Effector memory CD4-positive, alpha-beta T cell (primary cell): ENCODE measurements at regions not wholly inside any gene's neighbourhood (a gene's known extent, or its start where the extent isn't known, plus 50 kb on each side); places are given as distances from the start of the nearest gene placed in this dataset.

Experiments used
- DNase-seq, 3 donors: peaks; one replicate each; pipeline ENCODE4 v3.0.0-alpha.2; 2020
- H3K27ac ChIP-seq: 2 replicates; pipeline ENCODE4 v1.7.0; 2013; ENCODE audit warnings: mild to moderate bottlenecking, low read length, moderate library complexity; ENCODE audit not compliant: insufficient read depth, poor library complexity, severe bottlenecking
- H3K27me3 ChIP-seq: replicated peaks from 2 replicates; pipeline ENCODE4 v1.7.0; 2013; ENCODE audit warnings: mild to moderate bottlenecking, low read length; ENCODE audit not compliant: insufficient read depth, control insufficient read depth, poor library complexity, severe bottlenecking
- H3K36me3 ChIP-seq: 2 replicates; pipeline ENCODE4 v1.7.0; 2013; ENCODE audit warnings: mild to moderate bottlenecking, low read length, moderate library complexity; ENCODE audit not compliant: control insufficient read depth, insufficient read depth
- H3K4me1 ChIP-seq: 2 replicates; pipeline ENCODE4 v1.7.0; 2013; ENCODE audit warnings: low read length, mild to moderate bottlenecking; ENCODE audit not compliant: control insufficient read depth, insufficient read depth, poor library complexity, severe bottlenecking
- H3K4me3 ChIP-seq: 2 replicates; pipeline ENCODE4 v1.7.0; 2013; ENCODE audit warnings: low read length, low read depth, mild to moderate bottlenecking; ENCODE audit not compliant: insufficient read depth, poor library complexity, severe bottlenecking
- H3K9me3 ChIP-seq: 2 replicates; pipeline ENCODE4 v1.7.0; 2013; ENCODE audit warnings: mild to moderate bottlenecking, low read length, moderate library complexity; ENCODE audit not compliant: control insufficient read depth

DNA sequence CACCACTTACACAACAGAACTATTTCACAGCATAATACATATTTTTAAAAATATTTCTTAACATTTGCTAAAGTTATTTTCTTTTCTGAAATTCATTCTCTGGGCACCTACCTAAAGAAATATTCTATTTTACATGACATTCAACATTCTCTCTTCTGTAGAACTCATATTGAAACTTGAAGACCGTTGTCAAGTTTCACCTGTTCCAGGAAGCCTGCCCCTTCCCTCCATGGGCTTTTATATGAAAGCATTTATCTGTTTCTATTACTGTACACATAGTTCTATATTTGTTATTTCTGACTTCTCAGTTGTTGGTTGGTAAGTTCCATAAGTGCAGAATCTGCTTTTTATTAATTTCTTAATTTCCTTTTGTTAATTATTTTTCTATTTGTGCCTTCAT is 204.3 kb upstream of the ALCAM start:
- H3K27ac ChIP-seq: no peak overlapping the region
- H3K36me3 ChIP-seq: no peaks in the 10 kb centered on the region
- H3K4me1 ChIP-seq: no peaks in the 10 kb centered on the region
- no peaks in the 10 kb centered on the region for H3K9me3 ChIP-seq
- no peak for DNase-seq
- no peaks in the 10 kb centered on the region for H3K27me3 ChIP-seq
- H3K4me3 ChIP-seq: no peak overlapping the region

DNA sequence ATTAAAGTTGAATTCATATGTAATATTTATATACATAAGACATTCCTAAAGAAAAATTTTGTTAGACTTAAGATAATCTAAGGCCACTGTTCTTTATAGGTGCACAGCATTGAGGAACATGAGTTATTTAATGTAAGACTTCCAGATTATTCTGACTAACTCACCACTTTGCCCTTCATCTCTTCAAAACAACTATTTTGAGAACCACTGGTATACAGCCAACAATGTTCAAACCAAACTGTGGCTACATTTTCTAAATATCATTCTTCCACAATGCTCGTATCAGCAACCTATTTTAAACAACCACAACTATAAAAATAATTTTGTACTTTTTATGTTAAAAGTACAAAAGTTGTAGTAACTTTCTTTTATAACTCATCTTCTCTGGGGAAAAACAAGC is 199.8 kb upstream of the ALCAM start:
- H3K27ac ChIP-seq: no peak overlapping the region
- no peak for DNase-seq
- H3K27me3 ChIP-seq: no peaks in the 10 kb centered on the region
- H3K9me3 ChIP-seq: no peaks in the 10 kb centered on the region
- H3K36me3 ChIP-seq: no peaks in the 10 kb centered on the region
- no peaks in the 10 kb centered on the region for H3K4me1 ChIP-seq
- H3K4me3 ChIP-seq: no peak overlapping the region

DNA sequence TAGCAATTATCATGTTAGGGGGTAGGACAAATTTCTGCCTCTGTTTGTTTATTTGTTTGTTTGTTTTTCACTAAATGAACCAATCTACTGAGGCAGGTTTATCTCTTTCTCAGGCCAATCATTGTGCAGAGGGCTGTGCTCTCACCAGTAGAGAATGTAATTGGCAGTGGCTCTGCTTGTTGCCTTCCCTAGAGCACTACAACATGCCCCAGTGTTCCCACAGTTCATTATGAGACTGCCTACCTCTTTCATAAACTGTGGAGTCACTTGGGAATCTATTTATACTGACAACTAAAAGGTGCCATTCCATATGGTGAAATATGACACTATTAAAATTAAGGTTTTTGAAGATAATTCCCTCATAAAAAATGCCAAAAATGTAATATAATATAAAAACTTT is 196.3 kb upstream of the ALCAM start:
- no peaks in the 10 kb centered on the region for H3K27me3 ChIP-seq
- H3K27ac ChIP-seq: no peak overlapping the region
- H3K36me3 ChIP-seq: no peaks in the 10 kb centered on the region
- no peak for DNase-seq
- no peaks in the 10 kb centered on the region for H3K9me3 ChIP-seq
- H3K4me3 ChIP-seq: no peak overlapping the region
- no peaks in the 10 kb centered on the region for H3K4me1 ChIP-seq

DNA sequence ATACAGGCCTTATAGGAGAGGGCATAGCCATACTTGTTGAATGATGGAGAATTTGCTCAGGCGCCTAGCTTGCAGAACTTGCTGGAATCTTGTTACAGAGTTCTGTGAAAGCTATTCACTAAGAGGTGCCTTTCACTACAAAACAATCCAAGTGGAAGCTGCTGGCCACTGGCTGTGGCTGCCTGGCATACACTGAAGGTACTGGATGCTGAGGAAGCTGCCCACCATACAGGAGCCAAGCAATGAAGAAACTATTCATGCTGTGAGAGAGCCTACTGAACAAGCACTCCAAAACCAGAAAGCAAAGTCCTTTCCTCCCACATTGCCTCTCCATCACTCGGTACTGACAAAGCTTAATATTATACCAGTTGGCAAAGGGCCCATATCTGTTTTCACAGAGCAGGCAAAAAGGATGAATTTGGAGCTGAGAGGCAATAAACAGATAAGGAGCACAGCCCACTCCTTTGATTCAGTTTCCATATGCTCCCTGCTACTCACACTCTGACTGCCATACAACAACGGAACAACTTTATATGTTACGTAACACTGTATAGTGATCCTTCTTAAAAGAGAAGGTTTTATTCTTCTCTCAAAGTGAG is 192.6 kb upstream of the ALCAM start:
- no peaks in the 10 kb centered on the region for H3K36me3 ChIP-seq
- no peak overlapping the region for H3K4me3 ChIP-seq
- DNase-seq: no peak
- no peak overlapping the region for H3K27ac ChIP-seq
- H3K4me1 ChIP-seq: no peaks in the 10 kb centered on the region
- no peaks in the 10 kb centered on the region for H3K9me3 ChIP-seq
- H3K27me3 ChIP-seq: no peaks in the 10 kb centered on the region

DNA sequence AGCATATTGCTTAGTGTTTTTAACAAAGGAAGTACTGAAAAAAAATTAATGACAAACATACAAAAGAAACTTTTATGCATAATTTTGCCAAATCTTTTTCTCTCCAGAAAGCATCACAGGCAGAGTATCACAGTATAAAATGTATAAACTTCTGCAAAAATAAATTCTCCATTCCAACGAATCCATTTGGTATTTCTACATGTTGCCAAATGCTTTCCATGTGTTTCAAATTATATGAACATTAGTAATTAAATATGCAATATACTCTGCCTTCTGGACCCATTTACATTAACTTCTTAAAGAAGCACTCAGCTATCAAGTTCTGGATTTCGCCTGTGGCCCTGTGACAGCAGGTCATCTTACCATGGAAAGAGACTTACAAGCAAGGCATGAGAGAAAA is 189.1 kb upstream of the ALCAM start:
- H3K27me3 ChIP-seq: no peaks in the 10 kb centered on the region
- no peaks in the 10 kb centered on the region for H3K36me3 ChIP-seq
- no peak for DNase-seq
- H3K4me1 ChIP-seq: no peaks in the 10 kb centered on the region
- H3K4me3 ChIP-seq: no peak overlapping the region
- H3K9me3 ChIP-seq: no peaks in the 10 kb centered on the region
- no peak overlapping the region for H3K27ac ChIP-seq

DNA sequence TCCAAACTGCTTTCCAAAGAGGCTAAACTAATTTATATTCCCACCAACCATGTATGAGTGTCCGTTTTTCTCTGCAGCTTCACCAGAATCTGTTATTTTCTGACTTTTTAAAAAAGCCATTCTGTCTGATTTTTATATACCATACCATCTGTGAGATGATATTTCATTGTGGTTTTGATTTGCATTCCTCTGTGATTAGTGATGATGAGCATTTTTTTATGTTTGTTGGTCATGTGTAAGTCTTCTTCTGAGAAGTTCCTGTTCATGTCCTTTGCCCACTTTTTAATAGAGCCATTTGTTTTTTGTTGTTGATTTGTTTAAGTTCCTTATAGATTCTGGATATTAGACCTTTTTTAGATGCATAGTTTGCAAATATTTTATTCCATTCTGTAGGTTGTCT is 179.4 kb upstream of the ALCAM start:
- no peaks in the 10 kb centered on the region for H3K4me1 ChIP-seq
- H3K36me3 ChIP-seq: no peaks in the 10 kb centered on the region
- no peak overlapping the region for H3K4me3 ChIP-seq
- no peaks in the 10 kb centered on the region for H3K27me3 ChIP-seq
- H3K27ac ChIP-seq: no peak overlapping the region
- no peak for DNase-seq
- H3K9me3 ChIP-seq: no peaks in the 10 kb centered on the region

DNA sequence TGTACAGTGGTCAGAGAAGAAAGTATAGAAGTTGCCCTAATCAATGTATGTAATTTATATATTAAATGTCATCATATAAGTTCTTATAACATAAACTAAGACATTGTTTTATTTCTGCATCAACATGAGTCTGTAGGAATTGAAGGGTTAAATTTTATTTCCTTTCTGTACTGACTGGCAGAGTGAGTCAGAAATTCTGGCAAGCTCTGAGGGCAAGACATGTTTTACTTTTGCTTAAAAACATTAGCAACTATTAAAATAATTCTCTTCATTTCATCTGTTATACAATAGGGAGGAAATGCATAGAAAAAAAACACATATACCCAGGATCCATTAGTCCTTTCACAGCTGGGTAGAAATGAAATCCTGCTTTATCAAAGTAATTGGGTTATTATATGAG is 171.4 kb upstream of the ALCAM start:
- no peaks in the 10 kb centered on the region for H3K4me1 ChIP-seq
- DNase-seq: no peak
- no peak overlapping the region for H3K4me3 ChIP-seq
- H3K27ac ChIP-seq: no peak overlapping the region
- no peaks in the 10 kb centered on the region for H3K27me3 ChIP-seq
- no peaks in the 10 kb centered on the region for H3K9me3 ChIP-seq
- no peaks in the 10 kb centered on the region for H3K36me3 ChIP-seq

DNA sequence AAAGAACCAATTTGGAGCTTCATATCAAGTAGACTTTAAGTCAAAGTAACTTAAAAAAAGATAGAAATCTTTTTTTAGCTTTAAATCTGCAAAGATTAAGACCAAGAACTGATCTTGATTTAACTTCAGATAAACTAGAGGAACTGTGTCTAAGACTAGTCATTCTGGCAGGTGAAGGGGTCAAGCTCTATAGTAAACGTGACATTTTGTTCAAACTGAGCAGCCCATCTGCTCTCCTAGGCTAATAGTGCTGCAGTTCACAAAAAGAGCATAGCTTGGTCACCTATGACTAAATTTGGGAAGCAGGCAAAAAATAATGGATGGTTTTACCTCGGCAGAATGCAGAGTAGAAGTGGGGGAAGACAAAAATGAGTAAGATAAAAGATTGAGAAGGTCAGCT is 168.8 kb upstream of the ALCAM start:
- H3K4me3 ChIP-seq: no peak overlapping the region
- no peaks in the 10 kb centered on the region for H3K4me1 ChIP-seq
- no peaks in the 10 kb centered on the region for H3K9me3 ChIP-seq
- DNase-seq: no peak
- no peaks in the 10 kb centered on the region for H3K27me3 ChIP-seq
- no peaks in the 10 kb centered on the region for H3K36me3 ChIP-seq
- H3K27ac ChIP-seq: no peak overlapping the region

DNA sequence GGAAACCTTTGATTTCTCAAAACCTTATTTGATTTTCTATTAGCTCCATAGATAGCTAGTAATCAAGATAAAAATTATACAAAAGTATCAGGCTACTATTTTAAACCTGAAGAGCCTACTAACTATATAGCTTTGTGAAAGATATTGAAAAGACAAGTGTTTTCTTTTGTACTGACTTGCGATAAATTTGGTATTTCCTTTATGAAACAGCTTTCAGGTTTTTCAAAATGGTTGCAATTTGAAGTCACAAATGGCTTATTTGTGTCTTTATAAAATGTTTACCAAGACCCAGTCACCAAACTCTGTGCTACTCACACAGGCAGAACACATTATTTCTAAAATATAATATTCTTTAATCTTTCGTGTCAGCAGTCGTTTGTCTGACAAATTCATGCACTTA is 167.5 kb upstream of the ALCAM start:
- H3K9me3 ChIP-seq: no peaks in the 10 kb centered on the region
- no peak for DNase-seq
- H3K36me3 ChIP-seq: no peaks in the 10 kb centered on the region
- H3K4me3 ChIP-seq: no peak overlapping the region
- no peaks in the 10 kb centered on the region for H3K4me1 ChIP-seq
- H3K27me3 ChIP-seq: no peaks in the 10 kb centered on the region
- H3K27ac ChIP-seq: no peak overlapping the region

DNA sequence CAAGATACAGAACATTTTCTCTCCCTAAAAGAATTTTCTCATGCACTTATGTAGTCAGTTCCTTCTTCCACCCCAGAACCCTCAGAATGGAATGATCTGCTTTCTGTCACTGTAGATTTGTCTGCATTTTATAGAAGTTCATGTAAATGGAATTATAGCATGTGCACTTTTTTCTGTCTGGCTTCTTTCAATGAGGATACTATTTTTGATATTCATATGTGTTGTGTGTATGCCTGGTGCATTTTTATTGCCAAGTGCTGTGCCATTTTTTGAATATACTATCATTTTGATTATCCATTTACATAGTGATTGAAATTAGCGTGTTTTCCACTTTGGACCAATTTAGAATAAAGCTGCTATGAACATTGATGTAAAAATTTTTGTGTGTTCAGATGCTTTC is 156.6 kb upstream of the ALCAM start:
- Histone ChIP-seq H3K27me3 (no peaks in the 10 kb centered on the region), H3K4me3 (no peak overlapping the region), H3K27ac (no peak overlapping the region), H3K9me3 (no peaks in the 10 kb centered on the region), H3K36me3 (no peaks in the 10 kb centered on the region), H3K4me1 (no peaks in the 10 kb centered on the region)
- no peak for DNase-seq

DNA sequence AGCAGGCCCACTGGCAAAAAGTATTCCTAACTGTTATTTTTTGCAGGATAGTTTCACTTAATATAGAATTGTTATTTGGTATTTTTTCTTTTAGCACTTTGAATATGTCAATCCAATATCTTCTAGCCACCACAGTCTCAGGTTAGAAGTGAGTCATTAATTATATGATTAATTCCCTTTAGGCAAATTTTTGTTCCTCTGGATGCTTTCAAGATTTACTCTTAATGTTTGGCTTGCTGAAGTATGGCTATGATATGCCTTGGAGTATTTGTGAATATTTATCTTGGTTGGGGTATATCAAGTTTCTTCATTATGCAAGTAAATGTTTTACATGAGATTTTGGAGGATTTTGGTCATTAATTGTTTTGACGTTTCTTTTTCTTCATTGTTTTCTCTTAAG is 152.1 kb upstream of the ALCAM start:
- Histone ChIP-seq H3K27ac (no peak overlapping the region), H3K9me3 (no peaks in the 10 kb centered on the region), H3K4me1 (no peaks in the 10 kb centered on the region), H3K36me3 (no peaks in the 10 kb centered on the region), H3K27me3 (no peaks in the 10 kb centered on the region), H3K4me3 (no peak overlapping the region)
- no peak for DNase-seq
